ENCODE measurements at regions not wholly inside any gene's neighbourhood (a gene's known extent, or its start where the extent isn't known, plus 50 kb on each side); places are given as distances from the start of the nearest gene placed in this dataset.

- H3K79me1 ChIP-seq (ENCODE audit: low read depth, low read length), result no peaks in the 10 kb centered on the region
- WGBS, 2 donors (ENCODE audit: extremely low coverage in 2 of 2, insufficient read length in 2 of 2, insufficient replicate concordance in 1 of 2), result no CpG with 5 or more reads among the region's 4 CpGs
- no peak overlapping the region for H3K14ac ChIP-seq (ENCODE audit: low read length)
- H3K23ac ChIP-seq (ENCODE audit: low read depth, low read length, poor library complexity), result no peak overlapping the region
- no peak overlapping the region for H4K8ac ChIP-seq (ENCODE audit: low read depth, low read length)
- no peak overlapping the region for H3K9ac ChIP-seq (ENCODE audit: low read depth, low read length, poor library complexity)
- no peaks in the 10 kb centered on the region for H3K27me3 ChIP-seq (ENCODE audit: control insufficient read depth in 3 of 3, insufficient read depth in 3 of 3, low read depth in 1 of 3, low read length in 3 of 3)
- no peak overlapping the region for H3K4me3 ChIP-seq (ENCODE audit: low read length in 2 of 2)
- H2BK12ac ChIP-seq (ENCODE audit: low read length), result no peak overlapping the region
- no peak overlapping the region for H3K4ac ChIP-seq (ENCODE audit: low read length)
- H3K18ac ChIP-seq (ENCODE audit: low read length), result no peak overlapping the region
- no peaks in the 10 kb centered on the region for H3K36me3 ChIP-seq (replicated peaks in 1 of 2; ENCODE audit: control insufficient read depth in 2 of 2, insufficient read depth in 2 of 2, low read length in 2 of 2)
- H3K27ac ChIP-seq (replicated peaks; ENCODE audit: low read length), result no peak overlapping the region
- no peaks in the 10 kb centered on the region for H3K4me1 ChIP-seq (ENCODE audit: control insufficient read depth in 2 of 2, insufficient read depth in 1 of 2, low read depth in 1 of 2, low read length in 2 of 2)
- H4K91ac ChIP-seq (ENCODE audit: low read depth, low read length, poor library complexity), result no peak overlapping the region
- H2AFZ ChIP-seq (ENCODE audit: low read length), result no peak overlapping the region
- H3K9me3 ChIP-seq (replicated peaks in 1 of 2; ENCODE audit: control insufficient read depth in 2 of 2, insufficient read depth in 1 of 2, low read depth in 1 of 2, low read length in 2 of 2), result no peaks in the 10 kb centered on the region
- no peak overlapping the region for H2BK5ac ChIP-seq (ENCODE audit: low read length)
- H3K4me2 ChIP-seq (ENCODE audit: insufficient read depth, low read length, poor library complexity, severe bottlenecking), result no peak overlapping the region
- H2BK120ac ChIP-seq (ENCODE audit: low read depth, low read length), result no peak overlapping the region
- no peak for DNase-seq (ENCODE audit: low spot score)
- H2BK15ac ChIP-seq (ENCODE audit: low read length), result no peak overlapping the region
- no peak overlapping the region for H2AK5ac ChIP-seq (ENCODE audit: low read depth, low read length)
Observed at GRCh38 chr10:64762861-64763260, 1241.7 kb downstream of the REEP3 start.

- H3K4ac ChIP-seq (ENCODE audit: low read length), result no peak overlapping the region
- no peak overlapping the region for H3K18ac ChIP-seq (ENCODE audit: low read length)
- H3K14ac ChIP-seq (ENCODE audit: low read length), result no peak overlapping the region
- H3K4me1 ChIP-seq (ENCODE audit: control insufficient read depth in 2 of 2, insufficient read depth in 1 of 2, low read depth in 1 of 2, low read length in 2 of 2), result no peaks in the 10 kb centered on the region
- H3K36me3 ChIP-seq (replicated peaks in 1 of 2; ENCODE audit: control insufficient read depth in 2 of 2, insufficient read depth in 2 of 2, low read length in 2 of 2), result no peaks in the 10 kb centered on the region
- no peak overlapping the region for H2BK5ac ChIP-seq (ENCODE audit: low read length)
- no peak overlapping the region for H3K4me3 ChIP-seq (ENCODE audit: low read length in 2 of 2)
- H3K9me3 ChIP-seq (replicated peaks in 1 of 2; ENCODE audit: control insufficient read depth in 2 of 2, insufficient read depth in 1 of 2, low read depth in 1 of 2, low read length in 2 of 2), result no peaks in the 10 kb centered on the region
- H2AFZ ChIP-seq (ENCODE audit: low read length), result peak overlapping the region; percentile 49
- no CpG with 5 or more reads among the region's 2 CpGs for WGBS, 2 donors (ENCODE audit: extremely low coverage in 2 of 2, insufficient read length in 2 of 2, insufficient replicate concordance in 1 of 2)
- H4K8ac ChIP-seq (ENCODE audit: low read depth, low read length), result no peak overlapping the region
- H3K27me3 ChIP-seq (ENCODE audit: control insufficient read depth in 3 of 3, insufficient read depth in 3 of 3, low read depth in 1 of 3, low read length in 3 of 3), result no peaks in the 10 kb centered on the region
- H2AK5ac ChIP-seq (ENCODE audit: low read depth, low read length), result no peak overlapping the region
- H3K9ac ChIP-seq (ENCODE audit: low read depth, low read length, poor library complexity), result no peak overlapping the region
- no peak overlapping the region for H2BK120ac ChIP-seq (ENCODE audit: low read depth, low read length)
- H4K91ac ChIP-seq (ENCODE audit: low read depth, low read length, poor library complexity), result no peak overlapping the region
- H2BK15ac ChIP-seq (ENCODE audit: low read length), result no peak overlapping the region
- H3K79me1 ChIP-seq (ENCODE audit: low read depth, low read length), result no peaks in the 10 kb centered on the region
- H3K4me2 ChIP-seq (ENCODE audit: insufficient read depth, low read length, poor library complexity, severe bottlenecking), result no peak overlapping the region
- no peak overlapping the region for H3K23ac ChIP-seq (ENCODE audit: low read depth, low read length, poor library complexity)
- H3K27ac ChIP-seq (replicated peaks; ENCODE audit: low read length), result no peak overlapping the region
- DNase-seq (ENCODE audit: low spot score), result no peak
- no peak overlapping the region for H2BK12ac ChIP-seq (ENCODE audit: low read length)
Observed at GRCh38 chr10:64765498-64765897, 1244.3 kb downstream of the REEP3 start.

- Histone ChIP-seq H2AK5ac (ENCODE audit: low read depth, low read length) (no peak overlapping the region), H2BK120ac (ENCODE audit: low read depth, low read length) (no peak overlapping the region), H3K27me3 (ENCODE audit: control insufficient read depth in 3 of 3, insufficient read depth in 3 of 3, low read depth in 1 of 3, low read length in 3 of 3) (no peaks in the 10 kb centered on the region), H3K27ac (replicated peaks; ENCODE audit: low read length) (no peak overlapping the region), H3K79me1 (ENCODE audit: low read depth, low read length) (no peaks in the 10 kb centered on the region), H3K9ac (ENCODE audit: low read depth, low read length, poor library complexity) (no peak overlapping the region), H2BK15ac (ENCODE audit: low read length) (no peak overlapping the region), H3K23ac (ENCODE audit: low read depth, low read length, poor library complexity) (no peak overlapping the region), H2AFZ (ENCODE audit: low read length) (no peak overlapping the region), H3K4ac (ENCODE audit: low read length) (no peak overlapping the region), H2BK12ac (ENCODE audit: low read length) (no peak overlapping the region), H3K14ac (ENCODE audit: low read length) (no peak overlapping the region), H3K4me2 (ENCODE audit: insufficient read depth, low read length, poor library complexity, severe bottlenecking) (no peak overlapping the region), H3K36me3 (replicated peaks in 1 of 2; ENCODE audit: control insufficient read depth in 2 of 2, insufficient read depth in 2 of 2, low read length in 2 of 2) (no peaks in the 10 kb centered on the region), H3K4me1 (ENCODE audit: control insufficient read depth in 2 of 2, insufficient read depth in 1 of 2, low read depth in 1 of 2, low read length in 2 of 2) (no peaks in the 10 kb centered on the region), H4K91ac (ENCODE audit: low read depth, low read length, poor library complexity) (no peak overlapping the region), H4K8ac (ENCODE audit: low read depth, low read length) (no peak overlapping the region), H3K4me3 (ENCODE audit: low read length in 2 of 2) (no peak overlapping the region), H2BK5ac (ENCODE audit: low read length) (no peak overlapping the region), H3K18ac (ENCODE audit: low read length) (no peak overlapping the region), H3K9me3 (replicated peaks in 1 of 2; ENCODE audit: control insufficient read depth in 2 of 2, insufficient read depth in 1 of 2, low read depth in 1 of 2, low read length in 2 of 2) (no peaks in the 10 kb centered on the region)
- no peak for DNase-seq (ENCODE audit: low spot score)
- no CpG with 5 or more reads among the region's 4 CpGs for WGBS, 2 donors (ENCODE audit: extremely low coverage in 2 of 2, insufficient read length in 2 of 2, insufficient replicate concordance in 1 of 2)
Observed at GRCh38 chr10:64771253-64772050, 1250.3 kb downstream of the REEP3 start.

- Histone ChIP-seq H3K4ac (ENCODE audit: low read length) (no peak overlapping the region), H4K91ac (ENCODE audit: low read depth, low read length, poor library complexity) (no peak overlapping the region), H3K23ac (ENCODE audit: low read depth, low read length, poor library complexity) (no peak overlapping the region), H2BK15ac (ENCODE audit: low read length) (no peak overlapping the region), H3K36me3 (replicated peaks in 1 of 2; ENCODE audit: control insufficient read depth in 2 of 2, insufficient read depth in 2 of 2, low read length in 2 of 2) (no peaks in the 10 kb centered on the region), H3K4me1 (ENCODE audit: control insufficient read depth in 2 of 2, insufficient read depth in 1 of 2, low read depth in 1 of 2, low read length in 2 of 2) (no peaks in the 10 kb centered on the region), H4K8ac (ENCODE audit: low read depth, low read length) (no peak overlapping the region), H2BK12ac (ENCODE audit: low read length) (no peak overlapping the region), H3K4me2 (ENCODE audit: insufficient read depth, low read length, poor library complexity, severe bottlenecking) (no peak overlapping the region), H2BK120ac (ENCODE audit: low read depth, low read length) (no peak overlapping the region), H3K79me1 (ENCODE audit: low read depth, low read length) (no peaks in the 10 kb centered on the region), H2AFZ (ENCODE audit: low read length) (no peak overlapping the region), H3K18ac (ENCODE audit: low read length) (no peak overlapping the region), H2BK5ac (ENCODE audit: low read length) (no peak overlapping the region), H3K9me3 (replicated peaks in 1 of 2; ENCODE audit: control insufficient read depth in 2 of 2, insufficient read depth in 1 of 2, low read depth in 1 of 2, low read length in 2 of 2) (no peaks in the 10 kb centered on the region), H2AK5ac (ENCODE audit: low read depth, low read length) (no peak overlapping the region), H3K27ac (replicated peaks; ENCODE audit: low read length) (no peak overlapping the region), H3K9ac (ENCODE audit: low read depth, low read length, poor library complexity) (no peak overlapping the region), H3K14ac (ENCODE audit: low read length) (no peak overlapping the region), H3K27me3 (ENCODE audit: control insufficient read depth in 3 of 3, insufficient read depth in 3 of 3, low read depth in 1 of 3, low read length in 3 of 3) (no peaks in the 10 kb centered on the region), H3K4me3 (ENCODE audit: low read length in 2 of 2) (no peak overlapping the region)
- DNase-seq (ENCODE audit: low spot score), result no peak
- no CpG with 5 or more reads among the region's 1 CpG for WGBS, 2 donors (ENCODE audit: extremely low coverage in 2 of 2, insufficient read length in 2 of 2, insufficient replicate concordance in 1 of 2)
Observed at GRCh38 chr10:64773357-64773756, 1252.2 kb downstream of the REEP3 start.

All from neuronal stem cell (in vitro differentiated cells).